GM20000 (cell line): ENCODE measurements at regions not wholly inside any gene's neighbourhood (a gene's known extent, or its start where the extent isn't known, plus 50 kb on each side); places are given as distances from the start of the nearest gene placed in this dataset.
A peak's percentile ranks its signal among the peaks of the same experiment; 100 is the strongest.
"Not testable (repeated sequence)": the region's sequence is repeated elsewhere in the genome, so short reads cannot be mapped to it uniquely, and the experiment has no call there.

Source experiments
- DNase-seq: peaks from one replicate; pipeline ENCODE4 v3.0.0; 2012; ENCODE audit warnings: low spot score
- CTCF ChIP-seq: IDR thresholded peaks from 2 replicates; pipeline ENCODE4 v1.5.1; 2012; ENCODE audit warnings: mild to moderate bottlenecking, control low read depth; ENCODE audit errors: extremely low read depth, missing control alignments

- no peak for TF ChIP-seq CTCF
- DNase-seq = no peak
Observed at GRCh38 chr6:6091608-6092002, 84.9 kb upstream of the NRN1 start.

- no peak for TF ChIP-seq CTCF
- DNase-seq = no peak
Observed at GRCh38 chr6:6090861-6091607, 84.3 kb upstream of the NRN1 start.

- no peak for DNase-seq
- no peak for TF ChIP-seq CTCF
Observed at GRCh38 chr6:6085928-6086668, 79.4 kb upstream of the NRN1 start.

- DNase-seq = no peak
- no peak for TF ChIP-seq CTCF
Observed at GRCh38 chr6:6080975-6081374, 74.2 kb upstream of the NRN1 start.

- no peak for TF ChIP-seq CTCF
- DNase-seq = no peak
Observed at GRCh38 chr6:6074190-6074589, 67.5 kb upstream of the NRN1 start.

- DNase-seq = not testable (repeated sequence)
Observed at GRCh38 chr6:6068157-6068556, 61.4 kb upstream of the NRN1 start.

GRCh38 chr6:6058054-6058444 lies 51.3 kb upstream of the NRN1 start:
- no peak for TF ChIP-seq CTCF
- no peak for DNase-seq

- peak; percentile 22 for TF ChIP-seq CTCF
- peak; percentile 65 for DNase-seq
Observed at GRCh38 chr6:6057442-6058053, 50.8 kb upstream of the NRN1 start.
